ENCODE measurements at regions not wholly inside any gene's neighbourhood (a gene's known extent, or its start where the extent isn't known, plus 50 kb on each side); places are given as distances from the start of the nearest gene placed in this dataset.

- no peak for DNase-seq
These were observed 212.9 kb downstream of the ACTL7B start for GRCh38 chr9:108642871-108643270.

DNA sequence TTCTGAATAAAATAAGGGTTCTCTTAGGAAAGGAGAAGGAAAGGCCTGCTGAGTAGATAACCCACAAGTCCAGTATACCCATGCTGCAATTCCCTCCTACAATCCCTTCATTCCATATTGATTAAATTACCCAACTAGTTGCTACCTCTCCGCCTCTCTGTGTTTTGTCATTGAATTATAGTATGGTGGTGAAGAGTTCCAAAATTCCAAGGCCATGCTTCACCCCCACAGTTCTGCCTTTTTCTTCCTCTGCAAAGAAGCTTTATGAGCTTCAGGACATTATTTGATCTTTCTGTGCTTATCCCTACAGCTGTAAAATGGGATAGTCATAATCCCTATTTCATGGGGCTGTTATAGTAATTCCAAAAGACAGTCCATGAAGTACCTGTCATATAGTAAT lies 215.6 kb downstream of the ACTL7B start:
- no peak for DNase-seq

DNA sequence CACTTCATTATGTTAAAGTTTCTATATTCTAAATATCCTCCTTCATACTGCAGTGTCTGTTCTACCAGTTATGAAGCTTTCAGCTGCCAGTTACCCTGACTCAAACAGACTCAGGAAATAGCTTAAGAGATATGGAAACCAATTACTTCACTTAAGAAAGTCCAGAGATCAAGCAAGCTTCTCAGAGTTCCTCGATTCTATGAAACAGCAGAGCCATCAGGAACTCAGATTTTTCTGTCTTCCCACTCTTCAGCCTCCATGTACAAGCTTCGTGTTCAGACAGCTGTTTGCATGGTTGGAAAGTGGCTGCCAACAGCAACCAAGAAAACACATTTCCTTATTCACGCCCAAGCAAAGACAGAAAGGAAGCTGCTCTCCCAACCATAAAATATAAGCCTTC lies 216.1 kb downstream of the ACTL7B start:
- no peak for DNase-seq

DNA sequence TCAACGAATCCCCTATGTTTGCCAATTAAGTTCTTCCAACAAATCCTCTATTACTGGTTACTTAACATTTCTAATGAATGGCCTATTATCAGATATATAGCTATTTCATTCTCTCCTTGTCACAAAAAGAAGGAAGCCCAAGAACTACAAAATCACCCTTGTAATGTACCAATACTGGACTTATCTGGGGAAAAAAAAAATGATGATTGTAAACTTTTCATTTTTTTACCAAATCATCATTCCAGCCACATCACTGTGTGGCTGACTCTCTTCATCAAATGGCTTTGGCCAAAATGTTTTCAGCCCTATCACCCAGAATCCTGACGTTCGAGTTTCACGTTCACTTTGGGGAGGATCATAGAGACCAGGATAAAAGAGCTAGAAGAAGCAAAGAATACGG lies 216.7 kb downstream of the ACTL7B start:
- DNase-seq, result no peak

DNA sequence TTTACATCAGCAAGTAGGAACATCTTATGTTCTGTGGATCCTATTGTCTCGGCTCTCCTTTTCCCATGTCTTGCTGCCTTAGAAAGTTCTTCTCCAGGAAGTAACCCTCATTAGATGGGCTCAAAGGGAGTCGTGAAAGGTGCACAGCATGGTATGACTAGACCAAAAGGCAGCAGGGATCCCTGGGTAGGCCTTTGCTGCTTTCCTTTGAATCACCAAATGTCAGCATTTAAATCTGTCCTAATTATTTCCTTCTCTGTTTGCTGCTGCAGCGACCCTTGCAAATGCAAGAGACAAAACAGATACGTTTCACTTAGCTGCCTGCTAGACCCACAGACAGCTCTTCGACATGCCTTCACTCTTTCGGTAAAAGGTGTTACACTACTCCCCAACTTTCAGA lies 218.4 kb downstream of the ACTL7B start:
- no peak for DNase-seq

DNA sequence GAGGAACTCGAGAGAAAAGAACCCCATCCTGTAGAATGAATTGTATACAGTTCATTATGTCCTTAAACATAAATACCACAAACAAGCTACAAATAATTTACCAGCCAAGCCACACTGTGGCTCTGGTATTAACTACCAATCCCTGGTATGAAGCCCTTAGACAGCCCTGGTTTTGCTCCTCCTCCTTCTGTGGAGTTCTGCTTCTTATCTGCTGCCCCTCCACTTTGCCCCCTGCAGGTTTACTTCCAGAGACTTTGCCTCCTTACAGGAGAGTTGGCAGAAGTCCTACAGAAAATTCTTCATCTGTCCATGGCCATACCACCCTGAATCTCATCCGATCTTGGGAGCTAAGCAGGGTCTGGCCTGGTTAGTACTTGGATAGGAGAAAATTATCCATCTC lies 219.8 kb downstream of the ACTL7B start:
- DNase-seq, result no peak

DNA sequence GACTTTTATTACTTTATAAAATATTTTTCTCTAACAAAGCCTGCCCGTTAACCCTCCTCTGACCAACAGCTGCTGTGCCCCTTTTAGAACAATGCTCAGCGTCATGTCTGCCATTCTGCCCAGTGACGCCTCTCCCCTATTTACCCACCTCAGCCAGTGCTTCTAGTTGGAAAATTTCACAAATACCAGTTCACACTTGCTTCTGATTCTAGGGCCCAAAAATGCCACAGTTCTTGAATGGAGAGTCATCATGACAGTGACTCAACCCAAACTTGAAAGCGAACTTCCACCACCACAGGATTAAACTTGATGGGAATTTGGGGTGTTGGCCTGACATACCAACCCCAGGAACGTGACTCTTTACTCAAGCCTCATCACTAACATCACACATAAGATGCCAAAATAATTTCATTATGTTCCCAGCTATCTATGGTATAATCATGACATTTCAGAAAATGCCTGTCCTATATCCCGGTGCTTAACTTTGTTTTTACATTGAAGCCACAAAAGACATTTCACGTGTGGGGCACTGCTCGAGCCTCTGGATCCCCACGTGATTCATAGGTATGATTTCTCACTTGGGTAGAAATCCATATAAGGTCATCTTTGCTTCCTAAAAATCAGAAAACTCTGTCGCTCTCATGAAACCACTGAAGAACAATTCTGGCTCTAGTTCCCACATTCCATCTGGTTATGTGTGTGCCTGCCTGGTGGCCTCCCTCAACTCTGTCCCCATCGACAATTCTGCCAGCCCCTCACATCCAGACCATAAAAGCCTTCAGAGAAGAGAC lies 220.9 kb downstream of the ACTL7B start:
- DNase-seq, result no peak

GRCh38 chr9:108634204-108634603 lies 221.6 kb downstream of the ACTL7B start:
- DNase-seq, result no peak

- DNase-seq, result no peak
These were observed 224.1 kb downstream of the ACTL7B start for GRCh38 chr9:108631496-108632285.

- no peak for DNase-seq
These were observed 227.5 kb downstream of the ACTL7B start for GRCh38 chr9:108628316-108628715.

GRCh38 chr9:108626743-108627142 lies 229.0 kb downstream of the ACTL7B start:
- no peak for DNase-seq

DNA sequence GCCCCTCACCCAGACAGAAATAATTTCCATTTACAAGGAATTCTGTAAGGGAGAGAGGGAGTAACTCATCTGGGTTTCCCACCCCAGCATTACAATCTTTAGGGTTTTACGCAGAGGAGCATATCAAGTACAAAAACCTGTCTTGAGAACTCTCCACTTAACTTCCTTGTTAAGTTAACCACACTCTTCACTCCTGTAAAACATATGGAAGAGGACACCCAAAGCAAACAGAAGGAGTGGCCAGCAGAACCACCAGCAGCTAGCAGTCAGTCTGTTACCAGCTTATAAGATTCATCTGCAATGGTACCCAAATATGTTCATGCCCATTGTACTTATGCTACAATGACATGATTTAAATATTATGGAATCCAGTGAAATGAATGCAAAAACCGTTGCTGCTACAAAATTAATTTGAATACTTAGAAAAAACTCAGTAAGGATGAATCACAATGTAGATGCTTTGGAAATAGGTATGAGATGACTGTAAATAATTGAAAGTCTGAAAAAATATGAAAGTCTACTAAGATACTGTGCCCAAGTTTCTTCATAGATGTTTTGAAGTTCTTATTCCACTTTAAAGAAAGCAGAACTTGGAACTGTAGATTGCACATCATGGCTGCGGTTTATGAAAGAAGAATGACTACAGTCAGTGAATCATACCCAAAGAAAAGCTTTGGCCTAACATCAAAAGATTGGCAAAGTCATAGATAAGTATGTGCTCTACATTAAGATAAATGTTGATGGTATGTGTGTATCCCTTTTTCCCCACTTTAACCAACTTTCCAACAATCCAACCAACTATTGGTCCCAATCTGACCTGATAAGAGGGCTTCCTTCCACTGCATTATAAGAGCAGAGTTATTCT lies 233.6 kb downstream of the ACTL7B start:
- DNase-seq, result no peak

GRCh38 chr9:108620767-108621166 lies 235.0 kb downstream of the ACTL7B start:
- DNase-seq, result no peak

DNA sequence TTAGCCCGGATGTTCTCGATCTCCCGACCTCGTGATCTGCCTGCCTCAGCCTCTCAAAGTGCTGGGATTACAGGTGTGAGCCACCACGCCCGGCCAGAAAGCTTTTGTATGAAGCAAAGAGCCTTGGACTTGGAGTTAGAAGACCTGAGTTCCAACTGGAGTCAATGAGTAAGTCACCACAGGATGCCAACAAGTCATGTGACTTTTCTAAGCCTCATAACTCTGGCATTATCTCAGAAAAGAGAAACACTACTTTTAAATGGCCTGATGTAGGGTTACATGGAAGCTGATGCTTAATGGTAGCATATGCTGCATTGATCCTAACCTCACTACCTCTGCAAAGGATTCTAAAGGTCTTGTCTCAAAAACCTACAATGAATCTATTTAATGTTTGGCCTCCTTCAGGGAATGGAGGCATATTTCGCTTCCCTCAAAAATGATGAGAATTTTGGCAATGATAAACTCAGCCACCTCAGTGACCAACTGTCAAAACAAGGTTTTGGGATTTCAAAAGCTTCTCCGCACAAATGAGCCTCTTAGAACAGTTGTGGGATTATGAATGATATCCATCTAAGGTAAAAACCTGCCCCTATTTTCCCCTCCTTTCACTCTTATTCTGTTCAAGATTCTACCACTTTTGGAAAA lies 236.8 kb downstream of the ACTL7B start:
- no peak for DNase-seq

GRCh38 chr9:108617676-108618075 lies 238.1 kb downstream of the ACTL7B start:
- no peak for DNase-seq

- DNase-seq, result no peak
These were observed 240.6 kb downstream of the ACTL7B start for GRCh38 chr9:108615152-108615551.

- no peak for DNase-seq
These were observed 243.3 kb downstream of the ACTL7B start for GRCh38 chr9:108612513-108612912.

GRCh38 chr9:108609897-108610253 lies 245.9 kb downstream of the ACTL7B start:
- DNase-seq, result no peak

DNA sequence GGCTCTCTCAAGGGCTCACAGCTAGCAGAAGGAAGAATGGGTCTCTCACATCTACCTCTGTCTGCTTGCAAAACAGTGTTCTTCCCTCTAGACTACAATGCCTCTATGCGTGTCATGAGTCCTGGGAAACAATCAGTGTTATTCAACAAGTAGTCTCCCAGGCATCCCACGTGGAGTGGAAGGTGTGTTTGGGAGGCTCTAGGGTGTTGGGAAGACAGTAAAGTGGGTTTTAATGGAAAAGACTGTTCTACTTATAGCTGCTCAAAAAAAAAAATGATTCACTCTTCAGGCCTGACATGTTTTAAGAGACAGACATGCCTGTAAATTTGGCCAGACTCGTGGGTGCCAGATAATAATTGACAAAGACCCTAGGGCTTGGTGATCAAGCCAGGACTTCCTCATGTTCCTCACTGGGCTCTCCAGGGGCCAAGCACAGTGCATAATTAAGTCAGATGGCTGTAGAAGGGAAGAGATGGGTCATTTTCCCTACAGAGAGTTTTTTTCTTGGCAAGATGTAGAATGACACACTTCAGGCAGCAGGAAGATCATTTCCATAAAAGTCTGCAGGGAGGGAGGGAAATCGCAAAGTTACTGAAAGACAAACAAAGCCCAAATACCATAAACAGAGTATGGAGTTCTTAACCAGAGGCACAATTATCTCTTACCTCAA lies 246.4 kb downstream of the ACTL7B start:
- no peak for DNase-seq

- no peak for DNase-seq
These were observed 248.2 kb downstream of the ACTL7B start for GRCh38 chr9:108607607-108608006.

GRCh38 chr9:108606401-108606800 lies 249.4 kb downstream of the ACTL7B start:
- DNase-seq, result no peak

GRCh38 chr9:108603141-108603540 lies 252.6 kb downstream of the ACTL7B start:
- no peak for DNase-seq
